HG03159 (cell line): ENCODE measurements at regions not wholly inside any gene's neighbourhood (a gene's known extent, or its start where the extent isn't known, plus 50 kb on each side); places are given as distances from the start of the nearest gene placed in this dataset.

Experiments used
- ATAC-seq: cut with Tn5 transposase; IDR thresholded peaks from one replicate; pipeline ENCODE4 v1.9.1; 2021; ENCODE audit warnings: mild to moderate bottlenecking, moderate library complexity; ENCODE audit not compliant: unreplicated experiment

DNA sequence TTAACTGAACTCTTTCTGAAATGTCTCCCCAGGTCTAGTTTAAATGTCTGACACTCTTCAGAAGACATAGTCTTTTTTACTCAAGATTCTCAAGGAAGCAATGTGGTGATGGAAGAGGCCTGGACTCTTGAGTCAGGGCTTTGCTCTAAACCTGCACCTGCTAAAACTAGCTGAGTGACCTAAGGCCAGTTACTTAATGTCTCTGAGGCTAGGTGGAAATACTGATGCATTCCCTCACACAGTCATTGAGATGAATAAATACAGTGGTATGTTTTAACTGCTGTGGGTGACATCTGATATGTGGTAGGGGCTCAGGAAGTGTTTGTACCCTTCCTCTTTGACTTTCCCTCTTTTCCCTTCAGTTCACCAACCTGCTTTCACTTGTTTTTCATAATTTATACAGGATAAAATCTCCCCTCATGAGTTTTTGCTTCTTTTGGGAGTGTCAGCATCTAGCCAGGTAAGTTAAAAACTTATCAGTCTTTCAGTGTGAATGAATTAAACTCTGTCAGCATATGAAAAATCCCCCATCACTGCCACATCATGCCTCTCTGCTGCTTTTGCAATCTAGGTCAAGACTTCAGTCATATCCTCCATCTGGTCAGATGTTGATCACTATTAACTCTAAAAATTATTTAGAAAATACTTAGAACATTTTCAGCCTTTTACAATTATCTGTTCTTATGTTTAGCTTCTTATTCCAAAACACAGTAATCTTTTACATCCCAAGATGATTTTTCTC is 178.7 kb upstream of the TNFAIP3 start:
- ATAC-seq = no peak

GRCh38 chr6:137689377-137689776 is 177.7 kb upstream of the TNFAIP3 start:
- no peak for ATAC-seq

DNA sequence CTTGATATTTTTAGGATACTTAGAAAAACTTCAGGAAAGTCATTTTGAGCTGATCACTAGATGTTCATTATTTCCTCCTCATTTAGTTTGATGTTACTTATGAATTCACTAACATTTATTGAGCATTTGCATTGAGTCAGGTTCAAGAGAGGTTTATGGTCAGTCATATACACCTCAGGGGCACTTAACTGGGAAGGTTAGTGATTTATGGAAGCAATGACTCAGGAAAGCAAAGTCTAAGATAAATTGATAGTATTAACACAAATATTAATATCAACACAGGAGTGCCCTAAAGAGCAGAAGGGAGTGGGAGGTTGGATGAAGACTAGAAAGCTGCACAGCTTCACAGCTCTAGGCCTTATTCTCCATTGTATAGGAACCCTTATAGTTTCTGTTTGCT is 177.0 kb upstream of the TNFAIP3 start:
- no peak for ATAC-seq

DNA sequence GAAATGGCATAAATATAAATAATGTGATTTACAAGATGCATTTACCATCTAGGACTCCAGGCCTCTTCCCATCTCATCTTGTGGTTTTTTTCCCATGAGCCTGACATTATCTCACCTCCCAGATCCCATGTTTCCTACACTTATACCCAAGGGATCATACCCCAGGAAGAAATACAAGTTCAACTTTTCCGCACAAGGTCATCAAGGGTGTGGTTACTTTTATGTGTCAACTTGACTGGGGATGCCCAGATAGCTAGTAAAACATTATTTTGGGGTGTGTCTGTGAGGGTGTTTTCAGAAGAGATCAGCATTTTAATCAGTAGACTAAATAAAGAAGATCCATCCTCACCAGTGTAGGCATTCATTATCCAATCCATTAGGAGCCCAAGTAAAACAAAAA is 176.3 kb upstream of the TNFAIP3 start:
- no peak for ATAC-seq

DNA sequence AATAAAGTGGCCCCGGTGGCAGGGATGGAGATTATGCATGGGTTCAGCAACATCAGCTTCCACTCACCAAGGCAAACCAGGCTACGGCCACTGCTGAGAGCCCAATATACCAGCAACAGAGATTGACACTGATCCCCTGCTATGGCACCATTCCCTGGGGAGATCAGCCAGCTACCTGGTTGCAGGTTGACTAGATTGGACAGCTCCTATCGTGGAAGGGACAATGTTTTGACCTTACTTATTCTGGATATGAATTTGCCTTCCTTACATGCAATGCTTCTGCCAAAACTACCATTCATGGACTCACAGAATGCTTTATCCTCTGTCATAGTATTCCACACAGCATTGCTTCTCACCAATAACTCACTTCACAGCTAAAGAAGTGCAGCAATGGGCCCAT is 174.8 kb upstream of the TNFAIP3 start:
- no peak for ATAC-seq

GRCh38 chr6:137692806-137693205 is 174.3 kb upstream of the TNFAIP3 start:
- ATAC-seq = no peak

DNA sequence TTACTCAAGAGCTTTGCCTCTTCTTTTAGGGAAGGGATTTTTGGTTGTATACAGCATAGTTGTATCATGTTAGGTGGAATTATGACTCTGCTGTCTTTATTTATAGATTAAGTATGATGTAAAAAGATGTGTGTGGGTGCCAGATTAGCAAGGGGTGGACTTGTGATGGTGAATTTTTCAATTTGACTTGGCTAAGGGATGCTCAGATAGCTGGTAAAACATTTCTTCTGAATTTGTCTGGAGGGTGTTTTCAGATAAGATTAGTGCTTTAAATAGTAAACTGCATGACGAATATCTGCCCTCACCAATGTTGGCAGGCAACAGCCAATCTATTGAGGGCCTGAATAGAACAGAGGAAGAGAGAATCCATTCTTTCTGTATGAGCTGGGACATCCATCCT is 173.3 kb upstream of the TNFAIP3 start:
- ATAC-seq = no peak

DNA sequence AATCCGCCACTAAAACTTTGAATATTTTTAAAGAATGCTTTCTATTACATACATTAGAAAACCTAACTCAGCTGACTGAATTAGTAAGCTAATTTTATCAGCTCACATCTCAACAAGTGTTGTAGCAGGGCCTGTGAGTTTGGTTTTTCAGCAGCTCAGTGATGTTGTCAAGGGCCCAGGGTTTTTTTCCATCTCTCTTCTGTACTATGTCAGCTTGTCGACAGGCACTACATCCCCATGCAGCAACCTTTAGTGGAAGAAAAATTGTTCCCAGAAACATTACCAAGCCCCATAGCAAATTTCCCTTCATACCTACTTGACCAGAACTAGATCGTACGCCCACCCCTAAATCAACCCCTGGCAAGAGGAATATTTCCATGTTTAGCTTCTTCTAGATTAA is 170.3 kb upstream of the TNFAIP3 start:
- no peak for ATAC-seq

DNA sequence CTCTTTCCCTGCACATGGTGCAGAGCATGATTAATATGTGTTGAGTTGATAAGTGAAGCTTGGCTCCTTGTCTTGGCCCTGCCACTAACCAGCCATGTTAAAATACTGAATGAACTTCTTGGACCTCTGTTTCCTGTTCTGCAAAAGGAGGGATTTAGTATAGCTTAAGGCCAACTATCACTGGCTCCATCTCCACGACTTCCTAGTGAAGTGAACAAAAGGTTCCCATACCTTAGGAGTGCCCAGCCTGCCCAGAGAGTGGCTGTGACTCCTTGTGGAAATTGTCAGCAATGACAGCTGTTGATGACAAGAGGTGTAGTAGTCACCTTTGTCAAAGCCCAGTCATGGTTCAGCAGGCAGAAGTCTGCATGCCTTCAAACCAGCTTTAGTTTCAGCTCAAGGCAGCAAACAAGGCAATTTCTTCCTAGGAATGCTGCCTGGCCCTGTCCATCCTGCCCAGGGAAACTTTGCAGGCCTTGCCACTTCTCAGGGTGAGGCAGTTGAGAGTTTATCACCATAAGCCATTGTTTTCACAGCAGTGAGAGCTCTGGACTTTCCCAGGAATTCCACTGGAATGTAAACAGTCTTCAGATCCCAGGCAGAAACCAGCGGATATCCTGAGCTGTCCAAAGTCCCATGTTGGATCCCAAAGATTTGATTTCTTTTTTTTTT is 169.7 kb upstream of the TNFAIP3 start:
- peak; percentile 82 for ATAC-seq

- no peak for ATAC-seq
Observed at GRCh38 chr6:137698636-137699030, 168.4 kb upstream of the TNFAIP3 start.

DNA sequence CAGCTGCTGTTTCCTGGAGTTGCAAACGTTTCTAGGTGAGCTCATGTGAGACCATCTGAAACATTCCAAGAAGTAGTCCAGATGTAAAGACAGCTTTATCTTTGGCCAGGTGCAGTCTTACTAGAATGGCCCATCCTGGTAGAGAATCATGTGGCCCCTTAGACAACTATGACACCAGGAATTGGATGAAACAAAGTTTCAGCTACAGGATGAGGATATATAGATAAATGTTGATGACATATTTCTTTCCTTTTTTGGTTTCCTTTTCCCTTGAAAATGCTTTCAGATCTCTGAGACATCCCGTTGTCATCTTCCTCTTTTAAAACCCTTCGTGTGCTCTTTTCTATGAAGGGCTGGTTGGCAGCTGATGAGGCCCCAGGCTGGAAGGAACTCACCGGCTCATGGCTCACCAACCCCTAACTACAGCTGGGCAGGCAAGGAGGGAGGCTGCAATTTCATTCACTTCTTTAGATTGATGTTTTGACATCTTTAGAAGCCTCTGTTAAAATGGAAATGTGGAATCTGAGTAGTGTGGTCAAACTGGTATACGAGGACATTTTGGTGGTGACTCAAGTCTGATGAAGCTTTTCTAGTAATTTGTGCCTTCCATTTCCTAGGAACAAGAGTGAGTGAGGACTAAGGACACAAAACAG is 167.9 kb upstream of the TNFAIP3 start:
- ATAC-seq = no peak

GRCh38 chr6:137700161-137700560 is 166.9 kb upstream of the TNFAIP3 start:
- ATAC-seq = no peak

DNA sequence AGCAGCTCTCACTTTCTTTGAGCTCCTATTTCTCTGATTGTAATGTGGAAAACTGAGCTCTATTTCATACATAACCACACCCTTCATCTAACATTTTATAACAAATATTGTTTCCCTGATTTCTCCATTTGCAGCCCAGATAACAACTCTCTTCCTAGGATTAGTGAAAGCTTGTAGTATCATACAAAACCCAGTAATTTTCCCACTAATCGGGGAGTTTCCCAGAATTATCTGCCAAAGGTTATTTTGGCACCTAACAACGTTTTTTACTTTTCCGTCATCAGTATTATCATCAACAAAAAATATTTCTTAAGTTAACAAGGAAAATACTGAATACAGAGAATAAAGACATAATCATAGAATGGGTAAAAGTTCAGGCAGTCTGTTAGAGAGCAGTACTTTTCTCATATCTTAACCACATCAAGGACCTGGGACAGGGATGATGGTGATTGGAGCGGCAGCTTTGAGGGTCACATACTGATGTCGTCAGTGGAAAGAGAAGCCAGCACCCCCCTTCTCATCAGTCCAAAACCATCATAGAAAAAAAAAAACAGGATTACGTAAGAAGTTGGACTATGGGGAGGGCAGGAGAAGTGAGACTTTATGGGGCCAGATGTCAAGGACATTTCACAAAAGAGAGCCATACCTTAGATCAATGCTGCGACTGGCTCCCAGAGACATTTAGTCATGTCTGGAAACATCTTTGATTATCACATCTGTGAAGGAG is 166.1 kb upstream of the TNFAIP3 start:
- no peak for ATAC-seq

- no peak for ATAC-seq
Observed at GRCh38 chr6:137701942-137702341, 165.1 kb upstream of the TNFAIP3 start.

- no peak for ATAC-seq
Observed at GRCh38 chr6:137702791-137703424, 164.2 kb upstream of the TNFAIP3 start.

DNA sequence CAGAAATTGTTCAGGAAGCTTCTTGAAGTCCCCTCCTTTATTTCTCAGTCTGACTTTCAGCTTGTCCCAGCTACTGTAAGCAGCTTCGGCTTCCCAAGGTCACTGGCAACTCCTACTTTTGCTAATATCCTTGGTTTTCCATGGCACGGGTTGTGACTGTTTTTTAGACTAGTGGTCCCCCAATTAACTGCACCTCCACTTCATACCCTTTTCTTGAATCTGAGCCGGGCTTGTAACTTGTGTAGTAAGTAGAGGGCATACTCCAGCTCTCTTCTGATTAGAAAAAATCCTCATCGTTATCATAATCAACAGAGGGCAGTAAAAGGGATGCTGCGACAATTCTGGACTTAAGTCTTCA is 162.3 kb upstream of the TNFAIP3 start:
- ATAC-seq = no peak

DNA sequence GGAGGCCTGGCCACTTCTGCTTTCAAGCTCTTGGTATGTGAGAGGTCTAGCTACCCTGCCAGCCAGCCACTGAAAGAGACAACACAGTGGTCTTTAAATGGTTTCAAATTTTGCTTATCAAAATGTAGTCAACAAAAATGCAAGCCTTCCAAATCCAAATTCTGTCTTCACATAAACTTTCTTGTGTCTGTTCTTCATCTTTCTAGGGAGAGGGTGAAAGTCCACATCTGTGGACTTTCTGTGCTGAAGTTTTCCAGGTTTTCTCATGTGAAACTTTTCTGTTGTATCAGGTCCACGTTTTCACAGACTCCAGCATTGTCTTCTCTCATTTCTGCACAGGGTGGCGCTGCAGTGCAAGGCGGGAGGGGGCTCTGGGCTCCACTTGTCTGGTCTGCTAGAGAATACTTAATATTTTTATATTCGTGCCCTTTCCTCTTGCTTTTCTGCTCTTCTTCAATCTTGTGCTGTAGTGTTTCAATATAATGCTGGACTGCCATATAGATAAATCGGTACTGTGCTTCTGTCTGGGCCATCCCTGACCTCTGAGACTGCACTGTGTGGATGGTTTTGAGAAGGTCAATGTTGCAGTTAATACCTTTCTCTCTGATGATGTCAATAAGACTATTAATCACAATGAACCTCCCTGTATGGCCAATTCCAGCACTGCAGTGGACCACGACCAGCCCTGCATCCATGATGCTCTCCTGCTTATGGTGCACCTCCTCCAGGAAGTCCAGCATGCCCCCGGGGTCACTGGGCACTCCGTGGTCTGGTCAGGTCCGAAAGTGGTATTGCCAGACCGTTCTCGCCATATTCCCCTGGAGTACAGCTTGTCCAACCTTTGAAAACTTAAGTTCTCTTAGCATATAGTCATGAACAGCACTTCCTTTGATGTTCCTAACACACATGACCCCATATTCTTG is 161.6 kb upstream of the TNFAIP3 start:
- ATAC-seq = peak; percentile 51

- ATAC-seq = no peak
Observed at GRCh38 chr6:137706083-137706750, 160.8 kb upstream of the TNFAIP3 start.

DNA sequence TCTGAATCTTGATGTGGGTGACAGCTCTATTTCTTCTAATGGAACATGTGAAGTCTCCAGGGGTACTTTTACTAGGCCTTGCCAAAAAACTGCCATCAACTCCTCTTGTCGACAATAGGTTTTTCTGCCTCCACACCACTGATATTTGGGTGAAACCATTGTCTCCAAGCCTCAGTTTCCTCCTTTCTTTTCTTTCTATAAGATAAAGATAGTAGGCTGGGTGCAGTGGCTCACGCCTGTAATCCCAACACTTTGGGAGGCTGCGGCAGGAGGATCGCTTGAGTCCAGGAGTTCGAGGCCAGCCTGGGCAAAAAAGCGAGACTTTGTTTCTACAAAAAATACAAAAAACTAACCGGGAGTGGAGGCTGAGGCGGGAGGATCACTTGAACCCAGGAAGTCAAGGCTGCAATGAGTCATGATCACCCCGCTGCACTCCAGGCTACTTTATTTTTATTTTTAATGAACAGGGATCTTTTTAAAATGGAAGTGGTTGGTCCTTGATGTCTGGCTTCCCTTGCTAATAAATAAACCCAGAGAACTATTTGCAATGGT is 159.9 kb upstream of the TNFAIP3 start:
- no peak for ATAC-seq
